Panc1 (cell line): ENCODE measurements at regions not wholly inside any gene's neighbourhood (a gene's known extent, or its start where the extent isn't known, plus 50 kb on each side); places are given as distances from the start of the nearest gene placed in this dataset.

ENCODE experiments used
- ATAC-seq: fragments of 200-7000 bp; cut with Tn5 transposase; 2 replicates; pipeline ENCODE4 v1.9.1; 2020; ENCODE audit warnings: mild to moderate bottlenecking, moderate library complexity
- BruUV-seq: library from RNA; stranded (reverse); fragments of 400-500 nt; replicated peaks from 2 replicates; lab custom pipeline; 2021; lab: Mats Ljungman, UMichigan
- CTCF ChIA-PET: fragments of 300-600 bp; sonication (Branson Sonifier 250); formaldehyde crosslinking; loops from one replicate; lab custom pipeline; 2022; ENCODE audit warnings: antibody characterized with exemption; lab: Charles Lee
- POLR2A ChIA-PET: fragments of 300-600 bp; sonication (Branson Sonifier 250); formaldehyde crosslinking; loops from one replicate; lab custom pipeline; 2022; ENCODE audit warnings: antibody characterized with exemption; lab: Charles Lee
- DNase-seq: peaks from one replicate; pipeline ENCODE4 v3.0.0-alpha.2; 2010; ENCODE audit warnings: low read depth, low spot score
- H3K27ac ChIP-seq: 2 replicates; pipeline ENCODE4 v1.5.1; 2011; ENCODE audit warnings: mild to moderate bottlenecking, low read length, inconsistent platforms
- H3K27me3 ChIP-seq: fragments of 200-500 bp; sonication (Bioruptor generic); 2 replicates; pipeline ENCODE4 v1.6.0; 2014; ENCODE audit warnings: low read length, inconsistent platforms; ENCODE audit not compliant: control insufficient read depth, insufficient read depth
- H3K36me3 ChIP-seq: fragments of 200-500 bp; sonication (Bioruptor generic); 2 replicates; pipeline ENCODE4 v1.5.1; 2014; ENCODE audit warnings: inconsistent platforms, mild to moderate bottlenecking, low read length, moderate library complexity; ENCODE audit not compliant: control insufficient read depth, insufficient read depth
- H3K4me1 ChIP-seq: 2 replicates; pipeline ENCODE4 v1.5.1; 2011; ENCODE audit warnings: inconsistent platforms, mild to moderate bottlenecking, low read length, moderate library complexity; ENCODE audit not compliant: control insufficient read depth, insufficient read depth
- H3K4me3 ChIP-seq, 2 experiments: 2 replicates each; pipeline ENCODE4 v1.5.1; 2011 to 2012; ENCODE audit warnings: low read depth in 2 of 2, low read length in 2 of 2, mild to moderate bottlenecking in 2 of 2, inconsistent platforms in 1 of 2, moderate library complexity in 1 of 2
- H3K9me3 ChIP-seq: fragments of 200-500 bp; sonication (Bioruptor generic); 2 replicates; pipeline ENCODE4 v1.5.1; 2014; ENCODE audit warnings: low read depth, mild to moderate bottlenecking, inconsistent platforms, low read length, moderate library complexity; ENCODE audit not compliant: control insufficient read depth, insufficient read depth
- CTCF ChIP-seq: fragments of 450-650 bp; IDR thresholded peaks from 2 replicates; pipeline ENCODE4 v1.5.1; 2017; ENCODE audit warnings: mild to moderate bottlenecking
- POLR2AphosphoS5 ChIP-seq: IDR thresholded peaks from 2 replicates; pipeline ENCODE4 v1.6.1; 2012; ENCODE audit warnings: mild to moderate bottlenecking, low read depth, low read length, moderate library complexity
- SIN3A ChIP-seq: IDR thresholded peaks from 2 replicates; pipeline ENCODE4 v1.6.1; 2012; ENCODE audit warnings: low read depth, mild to moderate bottlenecking, low read length, moderate library complexity, borderline replicate concordance; ENCODE audit not compliant: insufficient read depth
- TCF7L2 ChIP-seq: IDR thresholded peaks from 2 replicates; pipeline ENCODE4 v1.6.1; 2011; ENCODE audit warnings: mild to moderate bottlenecking, low read depth, low read length, inconsistent platforms
- in situ Hi-C: cut with HindIII; loops from 2 replicates; pipeline ENCODE4 v1.10.0; 2016; ENCODE audit warnings: low sequenced_read_pairs, low pct_unique_long_range_greater_than_20kb
- intact Hi-C: fragments of 100-400 bp; cut with micrococcal nuclease; formaldehyde crosslinking; loops from one replicate; pipeline ENCODE4 v1.10.0; 2022; ENCODE audit not compliant: unreplicated experiment
- TF ChIP-seq, protein P1 (sequence below), 2 experiments: IDR thresholded peaks; 2 replicates each; pipeline ENCODE4 v1.6.1; 2011 to 2012; ENCODE audit warnings: low read depth in 2 of 2, control low read depth in 1 of 2, low read length in 1 of 2, mild to moderate bottlenecking in 1 of 2, moderate library complexity in 1 of 2; ENCODE audit not compliant: insufficient read depth in 1 of 2

DNA sequence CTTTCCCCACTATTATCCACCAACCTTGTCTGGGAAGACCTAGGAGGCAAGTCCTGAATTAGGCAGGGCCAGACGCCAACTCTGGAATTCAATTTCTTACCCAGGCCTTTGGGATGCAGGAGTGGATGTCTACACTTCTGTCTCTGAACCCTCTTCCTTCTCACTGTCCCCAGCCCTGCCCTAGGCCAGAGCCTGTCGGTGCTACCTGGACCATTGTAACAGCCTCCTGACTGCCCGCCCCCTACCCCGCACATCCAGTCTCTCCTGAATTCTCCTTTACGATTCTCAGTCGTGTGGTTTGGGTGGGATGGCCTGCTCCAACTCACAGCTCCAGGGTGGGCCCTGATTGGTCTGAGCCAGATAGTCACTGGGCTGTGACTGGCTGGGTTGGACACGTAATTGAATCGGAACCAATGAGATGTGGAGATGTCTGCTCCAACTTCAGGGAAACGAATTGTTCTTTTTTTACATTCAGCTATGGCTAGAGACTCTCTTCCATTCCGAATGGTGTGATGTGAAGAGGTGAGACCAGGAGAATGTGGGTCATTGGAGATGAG lies 304.6 kb downstream of the PTPRU start:
- Histone ChIP-seq H3K9me3 (no peaks in the 10 kb centered on the region), H3K4me1 (no peaks in the 10 kb centered on the region), H3K4me3 (no peak overlapping the region), H3K27ac (no peak overlapping the region), H3K27me3 (no peaks in the 10 kb centered on the region), H3K36me3 (no peaks in the 10 kb centered on the region)
- intact Hi-C loops (no loop called here), in situ Hi-C loops (no loop called here)
- TF ChIP-seq POLR2AphosphoS5 (no peak), SIN3A (no peak)
- TF ChIP-seq, protein P1, sequence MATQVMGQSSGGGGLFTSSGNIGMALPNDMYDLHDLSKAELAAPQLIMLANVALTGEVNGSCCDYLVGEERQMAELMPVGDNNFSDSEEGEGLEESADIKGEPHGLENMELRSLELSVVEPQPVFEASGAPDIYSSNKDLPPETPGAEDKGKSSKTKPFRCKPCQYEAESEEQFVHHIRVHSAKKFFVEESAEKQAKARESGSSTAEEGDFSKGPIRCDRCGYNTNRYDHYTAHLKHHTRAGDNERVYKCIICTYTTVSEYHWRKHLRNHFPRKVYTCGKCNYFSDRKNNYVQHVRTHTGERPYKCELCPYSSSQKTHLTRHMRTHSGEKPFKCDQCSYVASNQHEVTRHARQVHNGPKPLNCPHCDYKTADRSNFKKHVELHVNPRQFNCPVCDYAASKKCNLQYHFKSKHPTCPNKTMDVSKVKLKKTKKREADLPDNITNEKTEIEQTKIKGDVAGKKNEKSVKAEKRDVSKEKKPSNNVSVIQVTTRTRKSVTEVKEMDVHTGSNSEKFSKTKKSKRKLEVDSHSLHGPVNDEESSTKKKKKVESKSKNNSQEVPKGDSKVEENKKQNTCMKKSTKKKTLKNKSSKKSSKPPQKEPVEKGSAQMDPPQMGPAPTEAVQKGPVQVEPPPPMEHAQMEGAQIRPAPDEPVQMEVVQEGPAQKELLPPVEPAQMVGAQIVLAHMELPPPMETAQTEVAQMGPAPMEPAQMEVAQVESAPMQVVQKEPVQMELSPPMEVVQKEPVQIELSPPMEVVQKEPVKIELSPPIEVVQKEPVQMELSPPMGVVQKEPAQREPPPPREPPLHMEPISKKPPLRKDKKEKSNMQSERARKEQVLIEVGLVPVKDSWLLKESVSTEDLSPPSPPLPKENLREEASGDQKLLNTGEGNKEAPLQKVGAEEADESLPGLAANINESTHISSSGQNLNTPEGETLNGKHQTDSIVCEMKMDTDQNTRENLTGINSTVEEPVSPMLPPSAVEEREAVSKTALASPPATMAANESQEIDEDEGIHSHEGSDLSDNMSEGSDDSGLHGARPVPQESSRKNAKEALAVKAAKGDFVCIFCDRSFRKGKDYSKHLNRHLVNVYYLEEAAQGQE (IDR thresholded peaks at IDR 0.05; ENCODE audit: insufficient read depth in 1 of 2, low read depth in 2 of 2, low read length in 1 of 2) = no peak
- ChIA-PET POLR2A (no interaction called here), CTCF (no interaction called here)
- no peak for ATAC-seq
- no peak for DNase-seq
- BruUV-seq = no TSS peak

GRCh38 chr1:29539971-29540370 lies 303.6 kb downstream of the PTPRU start:
- intact Hi-C loops = no loop called here
- Histone ChIP-seq H3K27me3 (no peaks in the 10 kb centered on the region), H3K27ac (no peak overlapping the region), H3K4me1 (no peaks in the 10 kb centered on the region), H3K36me3 (no peaks in the 10 kb centered on the region), H3K9me3 (no peaks in the 10 kb centered on the region), H3K4me3 (no peak overlapping the region)
- DNase-seq = no peak
- no peak for ATAC-seq
- TF ChIP-seq POLR2AphosphoS5 (no peak), CTCF (no peak), TCF7L2 (no peak)
- TF ChIP-seq, protein P1 (IDR thresholded peaks at IDR 0.05; ENCODE audit: insufficient read depth in 1 of 2, low read depth in 2 of 2, low read length in 1 of 2) = no peak
- BruUV-seq = no TSS peak
- in situ Hi-C loops = no loop called here
- ChIA-PET CTCF (no interaction called here), POLR2A (no interaction called here)
